COR-L47 (cell line): ENCODE measurements at regions not wholly inside any gene's neighbourhood (a gene's known extent, or its start where the extent isn't known, plus 50 kb on each side); places are given as distances from the start of the nearest gene placed in this dataset.
A peak's percentile ranks its signal among the peaks of the same experiment; 100 is the strongest.

Experiments used
- DNase-seq: peaks from one replicate; lab custom pipeline; 2025; lab: John Stamatoyannopoulos, UW

DNA sequence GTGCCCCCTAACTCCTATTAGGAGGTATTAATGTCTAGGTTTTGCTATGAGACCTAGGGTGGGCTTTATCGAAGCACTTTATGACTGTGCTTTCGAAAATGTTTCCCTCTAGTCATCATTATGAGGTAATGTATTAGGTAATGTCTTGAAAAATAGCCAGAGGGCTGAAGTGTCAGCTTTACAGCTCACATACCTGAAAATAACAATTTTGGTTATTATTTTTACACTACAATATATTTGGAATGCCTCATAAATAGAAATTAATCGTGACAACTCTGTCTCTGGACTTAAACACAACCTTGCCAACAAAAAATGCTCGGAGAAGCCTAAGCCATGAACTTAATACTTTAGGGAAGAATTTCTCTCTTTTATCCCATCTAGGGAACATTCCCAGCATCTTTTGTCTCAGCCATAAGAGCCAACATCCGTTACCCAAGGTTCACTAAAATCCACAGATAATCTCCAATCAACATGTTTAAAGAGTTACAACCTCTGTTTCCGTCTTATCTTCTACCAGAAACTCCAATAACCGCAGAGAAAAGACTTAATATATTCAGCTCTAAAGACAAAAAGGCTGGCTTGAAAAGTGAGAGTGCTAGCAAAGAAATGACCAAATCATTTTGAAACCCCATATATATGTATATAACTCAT is 130.9 kb upstream of the RND3 start:
- DNase-seq: no peak

DNA sequence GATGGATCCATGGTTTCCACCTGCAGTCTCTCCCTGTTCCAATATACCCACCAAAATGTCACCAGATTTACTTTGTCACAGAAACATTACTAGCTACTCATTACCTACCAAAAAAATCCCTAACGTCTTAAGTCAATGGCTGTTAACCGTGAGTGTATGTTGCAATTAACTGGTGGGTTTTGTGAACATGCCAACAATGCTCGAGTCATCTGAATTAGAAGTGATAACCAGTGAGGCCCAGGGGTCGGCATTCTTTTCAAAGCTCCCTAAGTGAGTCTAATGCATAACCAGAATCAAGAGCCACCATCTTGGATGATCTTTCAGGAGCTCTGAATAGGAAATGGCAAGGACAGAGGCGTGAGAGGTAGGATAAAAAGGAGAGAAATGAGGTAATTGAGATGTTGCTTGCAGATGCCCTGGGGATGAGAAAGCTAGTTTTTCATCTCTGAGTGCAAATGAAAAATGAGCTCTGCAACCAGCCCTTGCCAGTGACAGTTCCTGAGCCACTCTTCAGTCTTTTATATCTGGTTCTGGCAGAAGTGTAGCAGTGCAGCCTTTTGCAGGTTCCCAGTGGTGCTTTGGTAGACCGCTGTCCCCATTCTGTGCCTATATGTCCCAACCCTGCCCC is 130.0 kb upstream of the RND3 start:
- no peak for DNase-seq

DNA sequence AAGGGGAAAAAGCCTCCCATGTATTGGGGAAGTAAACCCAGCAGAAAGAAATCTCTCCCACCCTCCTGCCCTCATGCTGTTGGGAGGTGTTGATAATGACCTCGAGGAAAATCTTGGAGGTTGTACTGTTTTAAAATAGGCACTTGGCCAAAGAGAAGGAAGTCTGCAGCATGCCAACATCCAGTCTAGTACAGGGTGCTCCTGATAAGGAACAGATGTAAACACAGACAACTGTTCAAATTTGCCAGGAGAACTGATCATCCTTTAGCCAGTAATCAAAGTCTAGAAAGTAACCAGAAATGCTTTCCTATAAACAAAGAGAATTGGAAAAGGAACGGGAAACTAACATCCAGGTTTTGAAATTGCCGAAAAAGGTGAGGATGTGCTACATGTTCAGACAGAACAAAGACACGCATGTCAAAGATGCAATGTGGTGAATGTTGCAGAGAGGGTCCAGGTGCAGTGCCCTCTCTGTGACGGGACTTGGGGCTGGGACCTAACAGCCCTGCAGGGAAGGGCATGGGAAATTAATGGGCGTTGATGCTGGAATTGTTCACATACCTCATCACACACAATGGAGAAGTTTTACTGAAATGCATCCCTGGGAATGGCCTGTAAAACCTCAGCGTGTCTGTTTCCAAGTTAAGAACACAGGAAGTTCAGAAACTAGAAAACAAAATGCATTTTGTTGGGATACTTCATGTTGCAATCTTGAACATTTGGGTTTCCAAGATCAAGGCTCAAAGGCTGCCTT is 125.7 kb upstream of the RND3 start:
- DNase-seq: no peak

DNA sequence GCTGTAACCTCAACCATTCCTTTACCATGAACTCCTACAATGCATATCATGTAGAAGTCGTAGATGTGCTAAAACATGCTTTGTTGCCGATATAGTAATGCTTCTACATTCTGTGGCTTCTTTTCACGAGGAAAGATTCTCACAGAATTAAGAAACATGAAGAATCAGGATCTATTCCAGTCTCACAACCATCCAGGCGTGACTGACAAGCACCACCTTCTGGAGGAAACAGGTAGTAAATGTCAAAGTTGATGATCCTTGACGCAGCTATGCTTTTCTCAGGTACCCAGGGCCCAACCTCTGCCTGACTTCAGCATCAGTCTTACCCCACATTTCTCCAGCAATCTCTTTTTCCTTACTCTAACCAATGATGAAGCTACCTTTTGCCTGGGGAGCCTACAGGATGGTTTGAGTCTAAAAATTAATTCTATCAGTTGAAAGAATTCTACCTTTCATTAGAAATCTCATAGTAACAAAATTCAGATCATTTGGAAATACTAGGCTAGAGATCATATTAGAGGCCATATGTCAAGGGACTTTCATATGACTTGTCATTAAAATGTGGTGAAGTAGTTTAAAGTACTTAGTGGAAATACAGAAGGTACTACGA is 123.3 kb upstream of the RND3 start:
- DNase-seq: peak; percentile 17

DNA sequence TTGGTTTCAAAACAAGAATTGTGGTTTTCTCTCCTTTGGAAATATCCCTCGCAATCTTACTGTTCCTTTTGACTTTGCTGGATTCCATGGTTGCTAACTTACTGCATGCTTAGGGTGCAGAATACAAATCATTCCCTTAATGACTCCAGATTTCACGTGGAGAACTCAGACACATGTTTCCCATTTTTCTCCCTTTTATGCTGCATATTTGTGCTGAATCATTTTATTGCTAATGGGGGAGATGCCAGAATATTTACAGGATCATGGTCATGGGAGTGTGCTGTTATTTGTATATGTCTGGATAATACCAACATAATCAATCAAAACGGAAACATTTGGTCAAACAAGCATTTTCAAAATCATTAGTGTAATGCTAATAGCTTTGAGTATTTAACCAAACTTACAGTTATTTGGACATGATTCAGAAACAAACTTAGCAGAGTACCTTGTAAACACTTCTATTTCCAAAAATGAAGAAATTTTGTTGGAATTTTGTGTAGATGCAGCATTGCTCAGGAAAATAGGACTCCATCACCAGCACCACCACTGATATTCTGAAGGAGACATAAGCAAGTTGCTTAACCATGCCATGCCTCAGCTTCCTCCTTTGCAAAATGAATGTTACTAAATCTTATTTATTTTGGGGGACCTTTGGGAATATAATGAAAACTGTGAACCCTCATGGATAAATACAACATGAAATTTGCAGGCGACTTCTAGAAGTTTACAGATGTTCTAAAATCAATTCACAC is 122.5 kb upstream of the RND3 start:
- no peak for DNase-seq

DNA sequence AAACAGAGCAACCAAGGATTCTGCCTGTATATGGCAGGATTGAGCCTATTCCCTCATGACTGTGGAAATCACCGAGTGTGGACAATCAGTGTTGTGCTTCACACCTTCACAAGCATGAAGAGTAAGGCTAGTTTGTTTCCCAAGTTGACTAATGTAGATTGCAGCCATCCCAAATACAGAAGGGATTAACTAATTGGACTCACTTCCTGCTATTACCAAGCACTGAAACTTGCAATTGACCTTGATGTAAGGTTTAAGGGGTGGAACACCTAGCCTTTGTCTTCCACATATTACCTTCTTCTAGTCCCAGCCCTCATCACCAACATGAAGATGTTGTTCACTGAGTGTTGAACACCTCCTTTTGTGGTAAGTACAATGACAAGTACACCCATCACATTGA is 120.9 kb upstream of the RND3 start:
- DNase-seq: no peak

DNA sequence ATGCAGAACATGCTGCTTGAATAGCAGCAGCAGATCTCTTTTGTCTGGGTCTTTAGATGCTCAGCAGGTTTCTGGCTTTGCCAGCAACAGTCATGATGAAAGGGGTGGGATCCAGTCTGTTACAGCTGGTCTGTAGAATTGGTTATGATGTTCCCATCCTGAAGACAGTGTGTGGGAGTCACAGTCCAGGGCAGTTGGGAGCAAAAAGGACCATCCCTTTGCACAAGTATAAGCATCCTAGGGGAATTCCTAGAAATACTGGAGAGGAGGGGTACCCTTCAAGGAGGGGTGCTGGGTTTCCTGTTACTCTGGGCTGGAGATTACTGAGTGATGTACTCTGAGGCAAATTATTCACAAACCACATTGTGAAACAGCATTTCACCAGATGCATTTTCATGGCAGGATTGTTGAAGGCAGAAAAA is 119.9 kb upstream of the RND3 start:
- peak; percentile 59 for DNase-seq

DNA sequence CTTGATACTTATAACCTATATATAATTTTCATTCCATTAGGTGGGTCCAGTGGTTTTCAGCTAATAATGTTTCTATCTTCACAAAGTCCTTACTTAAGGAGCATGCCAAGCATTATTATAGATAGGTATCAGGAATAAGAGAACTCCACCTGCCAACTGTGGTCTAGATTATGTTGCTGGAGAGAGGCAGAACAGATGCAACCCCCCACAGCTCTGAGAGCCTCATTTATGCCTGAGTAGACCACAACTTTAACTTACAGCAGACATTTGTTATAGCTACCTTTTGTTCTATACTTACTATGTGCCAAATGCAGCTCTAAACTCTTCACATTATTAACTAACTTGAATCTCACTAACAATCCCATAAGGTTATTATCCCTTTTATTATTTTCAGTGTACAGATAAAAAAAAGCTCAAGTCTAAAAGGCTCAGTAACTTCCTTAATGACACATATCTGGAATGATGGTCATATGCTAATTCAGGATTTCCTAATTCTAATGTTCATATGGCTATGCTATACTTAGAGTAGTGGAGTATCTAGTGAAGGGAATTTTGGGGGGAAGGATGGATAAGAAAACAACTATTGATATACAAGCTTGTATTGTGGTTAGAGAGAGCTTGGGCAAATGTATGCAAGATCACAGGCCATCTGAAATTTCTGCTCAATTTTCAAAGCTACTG is 119.1 kb upstream of the RND3 start:
- DNase-seq: no peak

DNA sequence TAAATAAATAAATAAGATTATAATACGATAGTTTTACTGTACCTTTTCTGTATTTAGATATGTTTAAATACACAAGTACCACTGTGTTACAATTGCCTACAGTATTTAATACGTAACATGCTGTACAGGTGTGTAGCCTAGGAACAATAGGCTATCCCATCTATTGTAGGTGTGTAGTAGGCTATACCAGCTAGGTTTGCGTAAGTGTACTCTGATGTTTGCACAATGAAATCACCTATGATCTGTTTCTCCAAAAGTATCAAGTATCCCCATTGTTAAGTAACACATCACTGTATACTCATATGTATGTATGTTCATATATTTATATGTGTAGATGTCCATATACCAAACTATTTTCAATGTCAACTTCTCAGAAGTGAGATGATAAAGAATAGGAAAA is 118.2 kb upstream of the RND3 start:
- DNase-seq: no peak

DNA sequence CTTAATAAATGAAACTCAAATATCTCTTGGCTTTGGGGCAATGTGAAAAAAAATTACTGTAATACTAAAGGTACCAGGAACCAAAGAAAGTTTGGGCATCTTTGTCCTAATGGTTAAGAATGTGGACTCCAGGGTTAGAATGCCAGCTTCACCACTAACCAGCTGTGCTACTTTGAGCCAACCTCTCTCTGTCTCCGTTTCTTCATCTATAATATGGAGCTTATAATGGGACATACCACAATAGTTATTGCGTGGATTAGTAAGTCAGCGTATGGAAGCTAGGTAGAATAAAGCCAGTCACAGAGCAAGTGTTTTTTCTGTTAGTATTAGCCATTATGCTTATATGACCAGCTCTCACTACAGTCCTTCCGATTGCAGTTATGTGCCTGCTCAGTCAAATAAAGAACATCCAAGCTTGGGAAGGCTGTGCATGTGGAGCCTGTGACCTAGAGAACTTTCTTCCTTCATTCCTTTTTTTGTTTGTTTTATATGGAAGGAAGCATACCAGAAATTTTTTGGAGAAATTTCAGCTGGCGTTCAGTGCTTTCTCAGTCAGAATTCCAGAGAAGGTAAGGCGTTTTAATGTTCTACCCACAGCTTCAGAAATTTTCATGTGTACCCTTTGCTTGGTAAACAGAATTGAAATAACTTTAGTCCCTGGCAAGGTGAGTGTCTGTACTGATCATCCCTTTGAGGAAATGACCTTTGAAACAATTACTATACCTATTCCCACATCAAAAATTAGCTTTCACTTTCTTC is 114.0 kb upstream of the RND3 start:
- no peak for DNase-seq

DNA sequence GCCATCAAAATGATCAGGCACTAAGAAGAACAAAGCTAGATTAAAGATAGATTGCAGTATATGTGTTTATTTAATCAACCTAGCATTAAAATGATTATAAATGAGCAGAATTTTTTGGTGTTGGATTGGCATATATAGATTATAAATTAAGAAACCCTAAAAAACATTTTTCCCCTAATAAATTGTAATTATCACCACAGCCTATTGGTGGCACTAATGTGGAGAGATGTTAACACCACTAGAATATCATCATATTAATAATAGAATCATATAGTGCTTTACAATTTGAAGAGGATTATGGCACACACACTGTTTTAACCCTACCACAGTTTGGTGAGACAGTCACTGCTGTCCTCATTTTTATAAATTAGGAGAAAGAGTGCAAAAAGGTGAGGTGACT is 112.4 kb upstream of the RND3 start:
- DNase-seq: no peak

DNA sequence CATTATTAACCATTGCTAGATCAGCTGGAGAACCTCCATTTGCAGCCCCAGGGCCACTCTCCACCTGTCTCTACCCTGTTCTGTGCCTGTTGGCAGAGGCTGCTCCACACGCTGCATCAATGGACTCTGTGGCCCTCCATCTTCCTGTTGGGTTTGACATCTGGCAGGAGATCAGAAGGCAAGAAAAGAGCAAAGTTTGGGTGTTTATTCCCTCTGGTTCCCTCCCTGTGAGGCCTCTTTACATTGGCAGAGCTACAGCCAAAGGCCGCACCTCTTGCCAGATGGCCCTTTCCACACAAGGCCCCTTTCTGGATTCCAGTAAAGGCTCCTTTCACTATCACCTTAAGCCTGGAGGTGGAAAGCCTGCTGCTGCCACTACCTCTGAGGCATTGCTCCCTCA is 110.9 kb upstream of the RND3 start:
- no peak for DNase-seq

DNA sequence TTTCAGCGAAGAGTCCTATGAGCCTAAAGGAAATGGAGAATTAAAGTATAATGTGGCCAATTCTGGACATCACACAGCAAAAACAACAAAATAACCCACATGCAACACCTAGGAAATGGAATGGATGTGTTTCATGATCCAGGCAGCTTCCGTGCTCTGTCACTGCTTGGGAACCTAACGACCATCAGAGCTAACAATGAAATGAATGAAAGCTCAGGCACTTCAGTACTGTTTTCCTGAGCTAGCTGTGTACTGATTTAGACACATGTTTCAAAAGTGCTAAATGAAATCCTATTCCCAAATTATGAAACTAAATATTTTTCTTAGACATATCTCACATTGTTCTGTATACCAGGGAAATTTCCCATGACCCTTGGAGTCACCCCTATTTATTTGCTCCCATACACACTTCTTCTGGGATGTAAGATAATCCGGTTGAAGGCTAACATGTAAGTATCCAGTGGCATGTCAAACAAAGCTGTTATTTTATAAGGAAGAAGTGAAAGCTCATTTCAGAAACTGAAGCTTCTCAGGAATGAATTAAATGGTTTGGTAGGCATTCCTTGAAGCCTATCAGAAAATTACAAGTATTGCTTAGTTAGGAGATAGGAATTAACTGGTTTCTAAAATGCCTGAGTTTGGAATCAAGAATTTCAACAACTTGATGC is 108.5 kb upstream of the RND3 start:
- no peak for DNase-seq

DNA sequence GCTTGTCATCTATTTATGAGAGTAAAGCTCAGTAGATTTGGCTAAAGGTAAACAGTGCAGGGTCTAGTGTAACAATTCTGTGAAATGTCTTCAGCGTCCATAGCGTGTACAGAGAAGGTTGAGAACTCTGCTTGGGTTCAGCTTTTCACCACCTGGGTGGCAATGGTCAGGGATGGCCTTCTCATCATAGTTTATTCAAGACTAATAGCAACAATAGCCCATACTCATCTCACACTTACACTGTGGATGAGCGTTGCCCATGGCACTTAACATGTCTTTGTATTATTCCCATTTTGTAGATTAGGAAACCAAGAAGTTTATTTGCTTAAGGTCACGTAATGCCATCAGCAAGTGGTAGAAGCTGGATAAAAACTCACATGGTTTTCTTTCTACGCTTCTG is 106.8 kb upstream of the RND3 start:
- no peak for DNase-seq

DNA sequence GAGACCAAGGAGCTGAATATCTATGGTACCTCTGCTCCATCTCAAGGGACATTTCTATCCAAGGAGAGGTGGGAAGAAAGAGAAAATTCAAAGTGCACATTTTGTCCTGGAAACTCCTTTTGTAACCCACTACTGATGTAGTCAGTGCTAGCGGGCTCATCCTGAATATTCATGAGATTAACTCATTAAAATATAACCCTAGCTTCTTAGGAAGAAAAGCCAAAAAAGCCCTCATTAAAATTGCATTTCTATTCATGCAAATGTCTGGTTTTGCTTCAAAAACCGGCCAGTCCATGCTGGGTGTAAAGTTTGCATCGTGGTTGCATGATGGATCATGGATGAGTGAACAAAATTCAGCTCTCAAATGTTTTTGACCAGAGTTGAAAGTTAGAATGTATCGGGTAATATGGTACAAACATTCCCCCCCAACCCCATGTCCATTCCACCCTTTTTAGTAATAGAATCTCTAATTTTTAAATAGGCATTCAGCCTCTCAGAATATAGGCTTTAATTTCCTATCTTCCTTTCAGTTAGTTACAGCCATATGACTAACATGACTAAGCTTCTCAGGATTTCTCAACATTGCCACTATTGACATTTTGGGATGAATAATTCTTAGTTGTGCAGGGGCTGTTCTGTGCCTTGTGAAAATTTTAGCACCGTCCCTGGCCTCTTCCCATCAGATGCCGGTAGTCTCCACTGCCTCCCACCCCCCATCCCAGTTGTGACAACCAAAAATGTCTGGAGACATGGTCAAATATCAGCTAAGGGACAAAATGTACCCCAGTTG is 104.2 kb upstream of the RND3 start:
- DNase-seq: no peak

DNA sequence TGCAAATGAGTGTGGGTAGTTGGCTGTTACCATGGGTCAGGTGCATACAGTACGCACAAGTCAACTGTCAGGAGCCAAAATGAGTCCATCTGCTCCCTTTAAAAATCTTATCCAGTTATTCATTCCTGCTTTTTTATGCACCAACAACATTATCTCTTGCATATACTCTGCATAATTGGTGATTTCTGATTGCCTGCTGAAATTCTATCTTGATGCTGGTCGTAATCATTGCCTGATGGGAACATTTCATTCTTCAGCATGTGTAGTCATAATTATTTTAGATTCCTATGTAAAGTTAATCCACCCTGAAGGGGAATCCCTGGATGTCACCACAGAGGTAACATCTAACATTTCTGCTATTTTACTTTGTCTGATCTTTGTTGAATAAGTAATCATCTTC is 102.2 kb upstream of the RND3 start:
- no peak for DNase-seq

DNA sequence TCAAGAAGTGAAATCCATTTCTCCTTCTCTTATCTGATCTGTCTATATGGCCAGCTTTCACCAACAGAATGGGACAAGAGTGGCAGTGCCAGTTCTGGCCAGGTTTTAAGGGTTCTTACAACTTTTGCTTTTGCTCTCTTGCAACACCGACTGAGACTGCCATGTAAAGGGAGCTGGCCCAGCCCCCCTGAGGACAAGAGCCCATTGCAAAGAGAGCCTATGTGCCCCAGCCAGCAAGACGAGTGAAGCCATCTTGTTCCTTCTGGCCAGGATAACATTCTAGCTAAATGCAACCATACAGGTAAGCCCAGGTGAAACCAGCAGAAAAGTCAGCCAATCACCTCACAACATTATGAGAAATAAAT is 101.0 kb upstream of the RND3 start:
- DNase-seq: no peak

DNA sequence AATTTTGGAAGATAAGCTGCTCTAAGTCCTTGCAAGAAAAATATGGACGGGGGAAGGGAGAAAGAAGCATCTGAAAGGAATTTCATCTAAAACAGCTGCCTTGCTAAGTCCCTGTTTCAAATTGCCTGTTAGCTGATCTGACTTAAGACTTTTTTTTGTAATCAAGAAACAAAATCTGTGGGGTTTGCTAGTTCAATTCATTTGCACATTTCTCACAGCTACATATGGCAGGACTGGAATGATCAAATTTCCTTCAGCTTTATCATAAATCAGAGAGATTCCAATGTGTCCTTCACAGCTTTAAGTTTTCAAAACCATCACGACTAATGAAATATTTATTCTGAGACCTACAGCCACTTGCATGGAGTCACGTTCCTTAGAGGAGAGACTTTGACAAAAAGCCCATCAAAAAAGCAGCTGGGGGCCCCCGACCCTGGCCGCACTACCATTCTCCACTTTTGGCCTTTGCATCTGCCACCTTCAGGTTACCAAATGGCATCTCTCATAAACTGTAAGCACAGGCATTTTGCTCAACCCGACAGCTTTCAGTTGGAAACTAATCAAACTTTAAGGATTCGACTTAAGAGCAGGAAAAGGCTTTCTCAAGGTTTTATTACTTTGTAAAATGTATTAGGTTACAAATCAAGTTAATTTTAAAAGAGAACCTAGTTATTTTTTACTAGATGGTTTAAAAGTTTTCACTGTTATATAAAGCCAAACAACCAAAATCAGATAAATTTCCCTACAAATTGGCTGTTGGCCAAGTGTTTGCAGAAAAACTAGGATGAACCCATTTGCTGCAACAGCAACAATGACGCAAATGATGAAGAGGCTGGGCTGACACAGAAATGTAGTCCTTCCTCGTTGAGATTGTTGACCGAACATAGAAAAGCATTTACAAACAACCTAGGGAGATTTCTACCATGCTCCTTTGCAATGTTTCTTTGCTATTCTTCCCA is 100.4 kb upstream of the RND3 start:
- DNase-seq: no peak

DNA sequence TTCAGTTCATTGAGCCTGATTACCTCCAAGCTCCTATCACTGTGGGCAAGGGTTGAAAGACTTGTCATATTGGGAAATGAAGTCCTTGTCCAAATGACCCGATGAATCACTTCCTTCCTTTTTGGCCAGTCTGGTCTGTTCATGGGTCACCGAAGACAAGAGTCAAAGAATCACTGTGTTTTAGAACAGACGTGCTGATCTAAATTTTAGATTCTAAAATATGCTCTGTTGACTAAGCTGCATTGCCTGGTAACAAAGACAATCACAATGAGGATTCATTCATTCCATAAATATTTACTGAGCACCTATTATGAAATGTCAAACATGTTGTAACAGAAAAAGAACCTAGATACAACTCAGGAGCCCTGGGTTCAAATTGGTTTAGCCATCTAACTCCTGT is 99.4 kb upstream of the RND3 start:
- no peak for DNase-seq
